ENCODE measurements at regions not wholly inside any gene's neighbourhood (a gene's known extent, or its start where the extent isn't known, plus 50 kb on each side); places are given as distances from the start of the nearest gene placed in this dataset.

DNA sequence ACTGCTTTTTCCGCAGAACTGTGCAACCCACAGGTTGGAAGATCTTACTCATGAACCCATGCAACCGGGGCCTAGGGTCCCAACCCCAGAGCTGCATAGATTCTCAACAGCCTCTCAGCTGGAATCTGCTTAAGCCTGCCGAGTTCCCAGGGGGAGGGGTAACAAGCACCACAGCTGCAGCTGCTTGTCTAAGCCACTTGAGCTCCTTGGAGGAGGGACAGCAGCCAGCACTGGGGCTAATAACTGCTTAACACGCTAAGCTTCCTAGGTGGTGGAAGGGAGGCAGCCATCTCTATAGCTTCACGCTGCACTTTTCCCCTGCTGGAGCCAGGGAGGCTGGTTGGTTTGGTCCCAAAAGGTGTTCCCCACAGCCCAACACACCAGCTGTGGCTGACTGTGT is 311.6 kb downstream of the DSC3 start:
- no peak overlapping the region for H3K27ac Mint-ChIP-seq (ENCODE audit: unreplicated experiment)
- TF ChIP-seq CTCF (IDR thresholded peaks at IDR 0.05) = no peak
- DNase-seq (ENCODE audit: low spot score) = no peak
- no peak overlapping the region for H3K4me3 Mint-ChIP-seq (ENCODE audit: unreplicated experiment)
- H3K27me3 Mint-ChIP-seq (ENCODE audit: low read depth) = no peaks in the 10 kb centered on the region
- no peaks in the 10 kb centered on the region for H3K36me3 Mint-ChIP-seq (ENCODE audit: low read depth)
- peaks cover 32% of the 10 kb centered on the region for H3K9me3 Mint-ChIP-seq (ENCODE audit: low read depth)
- no peaks in the 10 kb centered on the region for H3K4me1 Mint-ChIP-seq (ENCODE audit: low read depth)

- Mint-ChIP-seq H3K27ac (ENCODE audit: unreplicated experiment) (no peak overlapping the region), H3K27me3 (ENCODE audit: low read depth) (peaks cover 2% of the 10 kb centered on the region), H3K9me3 (ENCODE audit: low read depth) (peaks cover 11% of the 10 kb centered on the region), H3K4me1 (ENCODE audit: low read depth) (no peaks in the 10 kb centered on the region), H3K36me3 (ENCODE audit: low read depth) (no peaks in the 10 kb centered on the region), H3K4me3 (ENCODE audit: unreplicated experiment) (no peak overlapping the region)
- DNase-seq (ENCODE audit: low spot score) = no peak
- no peak for TF ChIP-seq CTCF (IDR thresholded peaks at IDR 0.05)
Observed at GRCh38 chr18:30727849-30728248, 314.7 kb downstream of the DSC3 start.

DNA sequence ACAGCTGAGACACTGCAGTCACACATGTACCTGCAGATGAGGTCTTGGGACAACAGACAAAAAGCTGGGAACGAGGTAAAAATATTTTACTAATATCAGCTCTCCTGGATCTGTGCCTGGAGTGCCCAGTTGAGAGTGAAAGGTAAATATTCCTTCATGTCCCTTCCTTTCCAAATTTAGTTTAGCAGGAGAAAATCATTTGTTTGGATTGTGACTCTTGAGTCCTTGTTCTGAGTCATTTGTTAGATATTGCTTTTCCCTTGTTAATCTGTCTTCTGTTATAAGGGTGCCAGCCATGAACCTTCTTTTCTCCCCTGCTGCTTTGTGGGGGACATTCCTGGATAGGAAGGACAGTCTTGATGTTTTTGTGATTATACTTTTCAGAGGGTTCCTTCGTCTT is 329.2 kb downstream of the DSC3 start:
- Mint-ChIP-seq H3K4me3 (ENCODE audit: unreplicated experiment) (no peak overlapping the region), H3K4me1 (ENCODE audit: low read depth) (no peaks in the 10 kb centered on the region), H3K9me3 (ENCODE audit: low read depth) (no peaks in the 10 kb centered on the region), H3K36me3 (ENCODE audit: low read depth) (no peaks in the 10 kb centered on the region), H3K27me3 (ENCODE audit: low read depth) (no peaks in the 10 kb centered on the region), H3K27ac (ENCODE audit: unreplicated experiment) (no peak overlapping the region)
- TF ChIP-seq CTCF (IDR thresholded peaks at IDR 0.05) = no peak
- DNase-seq (ENCODE audit: low spot score) = no peak

DNA sequence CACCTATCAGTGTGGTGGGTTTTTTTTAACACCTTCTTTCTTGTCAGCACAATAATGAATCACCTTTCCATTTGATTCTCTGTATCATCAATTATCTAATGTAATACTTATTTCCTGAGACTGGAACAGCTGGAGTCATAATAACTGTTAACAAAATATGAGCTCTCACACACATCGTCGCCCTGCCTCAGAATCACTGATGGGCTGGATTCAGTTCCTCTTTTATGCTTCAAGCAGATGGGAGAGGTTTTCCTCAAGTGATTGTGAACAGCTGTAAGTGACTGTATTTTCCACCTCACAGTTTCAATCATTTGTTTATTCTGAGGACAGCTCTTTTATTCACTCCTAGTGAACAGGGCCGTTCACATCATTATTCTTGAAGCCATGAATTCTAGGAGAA is 330.2 kb downstream of the DSC3 start:
- DNase-seq (ENCODE audit: low spot score) = no peak
- Mint-ChIP-seq H3K27me3 (ENCODE audit: low read depth) (no peaks in the 10 kb centered on the region), H3K36me3 (ENCODE audit: low read depth) (no peaks in the 10 kb centered on the region), H3K27ac (ENCODE audit: unreplicated experiment) (no peak overlapping the region), H3K4me1 (ENCODE audit: low read depth) (no peaks in the 10 kb centered on the region), H3K9me3 (ENCODE audit: low read depth) (no peaks in the 10 kb centered on the region), H3K4me3 (ENCODE audit: unreplicated experiment) (no peak overlapping the region)
- TF ChIP-seq CTCF (IDR thresholded peaks at IDR 0.05) = no peak

DNA sequence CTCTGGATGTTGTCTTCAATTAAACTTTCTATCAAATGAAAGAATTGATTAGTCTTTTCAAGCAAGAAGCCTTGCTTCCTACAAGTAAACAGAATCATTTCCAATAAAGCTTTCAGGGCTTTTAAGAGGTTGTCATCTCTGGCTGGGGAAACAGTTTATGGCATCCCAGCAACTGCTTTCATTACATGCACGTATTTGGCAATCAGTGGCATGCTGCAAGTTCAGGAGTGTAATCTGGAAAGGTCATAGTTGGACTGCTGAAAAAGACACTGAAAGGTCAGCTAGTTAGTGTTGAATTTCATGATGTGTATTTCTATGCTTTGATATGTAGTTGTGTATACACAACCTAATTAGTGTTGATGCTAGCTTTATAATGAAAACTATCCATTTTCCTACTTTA is 332.9 kb downstream of the DSC3 start:
- H3K36me3 Mint-ChIP-seq (ENCODE audit: low read depth) = no peaks in the 10 kb centered on the region
- H3K4me3 Mint-ChIP-seq (ENCODE audit: unreplicated experiment) = no peak overlapping the region
- H3K4me1 Mint-ChIP-seq (ENCODE audit: low read depth) = no peaks in the 10 kb centered on the region
- H3K27me3 Mint-ChIP-seq (ENCODE audit: low read depth) = peaks cover 9% of the 10 kb centered on the region
- TF ChIP-seq CTCF (IDR thresholded peaks at IDR 0.05) = no peak
- no peak overlapping the region for H3K27ac Mint-ChIP-seq (ENCODE audit: unreplicated experiment)
- H3K9me3 Mint-ChIP-seq (ENCODE audit: low read depth) = no peaks in the 10 kb centered on the region
- no peak for DNase-seq (ENCODE audit: low spot score)
